ENCODE measurements at regions not wholly inside any gene's neighbourhood (a gene's known extent, or its start where the extent isn't known, plus 50 kb on each side); places are given as distances from the start of the nearest gene placed in this dataset.

DNA sequence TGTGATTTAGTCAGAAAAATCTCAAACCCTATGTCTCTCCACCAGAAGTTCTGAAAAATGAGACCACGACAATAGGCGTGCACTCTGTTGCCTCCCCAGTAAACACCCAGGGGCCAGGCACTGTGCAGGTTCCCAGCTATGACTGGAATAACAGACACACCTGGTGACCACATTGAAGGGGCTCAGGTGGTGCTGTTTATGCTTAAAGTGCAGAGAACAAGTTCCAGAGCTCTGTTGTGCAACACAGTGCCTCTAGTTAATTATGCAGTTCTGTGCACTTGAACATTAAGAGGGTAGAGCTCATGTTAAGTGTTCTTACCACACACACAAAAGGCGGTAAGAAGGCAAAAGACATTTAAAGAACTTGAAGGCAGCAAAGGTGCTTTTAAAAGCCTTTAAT, 52.6 kb upstream of the AFF3 start:
- Histone ChIP-seq H3K9me3 (ENCODE audit: control insufficient read depth in 5 of 5, low read length in 5 of 5) (peaks cover 0 to 3% (median 0%) of the 10 kb centered on the region in 5 donors), H3K9ac (ENCODE audit: low read length in 5 of 5) (no peak overlapping the region), H3K36me3 (ENCODE audit: control insufficient read depth in 5 of 5, insufficient read depth in 5 of 5, low read length in 5 of 5) (no peaks in the 10 kb centered on the region), H3K27ac (ENCODE audit: low read depth, low read length) (no peak overlapping the region), H3K4me1 (ENCODE audit: control insufficient read depth in 5 of 5, insufficient read depth in 5 of 5, low read length in 5 of 5) (peaks cover 6 to 66% (median 47%) of the 10 kb centered on the region in 5 donors), H3K4me3 (ENCODE audit: low read depth in 1 of 5, low read length in 5 of 5) (no peak overlapping the region), H3K27me3 (ENCODE audit: control insufficient read depth in 5 of 5, insufficient read depth in 4 of 5, low read length in 5 of 5) (no peaks in the 10 kb centered on the region)

DNA sequence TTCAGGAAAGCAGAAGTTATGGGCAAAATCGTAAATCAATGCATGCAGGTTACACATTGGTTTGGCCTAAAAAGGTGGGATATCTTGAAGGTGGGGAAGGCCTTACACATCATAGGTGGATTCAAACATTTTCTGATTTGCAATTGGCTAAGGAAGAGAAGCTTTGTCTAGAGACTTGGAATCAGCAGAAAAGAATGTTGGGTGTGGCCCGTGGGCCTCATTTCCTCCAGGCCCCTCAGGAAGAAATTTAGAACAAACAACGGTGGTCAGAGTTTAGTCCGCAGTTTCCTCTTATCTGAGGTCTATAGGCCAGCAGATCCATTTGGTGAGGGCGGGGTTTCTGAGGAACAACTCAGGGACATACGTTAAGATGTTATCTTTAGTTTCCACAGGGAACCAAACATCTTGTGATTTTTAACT, 50.9 kb upstream of the AFF3 start:
- peak overlapping the region in 1 of 5 donors; percentile 20 for H3K4me3 ChIP-seq (ENCODE audit: low read depth in 1 of 5, low read length in 5 of 5)
- H3K27me3 ChIP-seq (ENCODE audit: control insufficient read depth in 5 of 5, insufficient read depth in 4 of 5, low read length in 5 of 5) = no peaks in the 10 kb centered on the region
- no peak overlapping the region for H3K9ac ChIP-seq (ENCODE audit: low read length in 5 of 5)
- H3K9me3 ChIP-seq (ENCODE audit: control insufficient read depth in 5 of 5, low read length in 5 of 5) = peaks cover 0 to 3% (median 0%) of the 10 kb centered on the region in 5 donors
- H3K36me3 ChIP-seq (ENCODE audit: control insufficient read depth in 5 of 5, insufficient read depth in 5 of 5, low read length in 5 of 5) = no peaks in the 10 kb centered on the region
- H3K27ac ChIP-seq (ENCODE audit: low read depth, low read length) = peak overlapping the region; percentile 27
- peaks cover 6 to 63% (median 42%) of the 10 kb centered on the region in 5 donors for H3K4me1 ChIP-seq (ENCODE audit: control insufficient read depth in 5 of 5, insufficient read depth in 5 of 5, low read length in 5 of 5)

DNA sequence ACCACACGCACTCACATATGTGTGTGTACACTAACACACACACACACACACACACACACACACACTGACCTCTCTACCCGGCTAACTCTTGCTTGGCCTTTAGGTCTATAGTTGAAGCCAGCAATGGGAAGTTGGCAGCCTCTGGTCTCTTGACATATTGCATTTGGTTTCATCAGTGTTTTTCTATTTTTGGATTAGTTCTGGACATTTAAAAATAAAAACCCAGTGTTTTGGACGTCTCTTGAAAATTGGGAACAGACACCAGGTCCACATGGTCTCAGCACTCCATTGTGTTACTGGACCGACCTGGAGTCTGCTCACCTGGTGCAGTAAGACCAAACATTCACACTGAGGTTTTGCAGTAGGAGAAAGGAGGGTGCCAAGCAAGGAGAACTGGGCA, 50.4 kb upstream of the AFF3 start:
- no peaks in the 10 kb centered on the region for H3K36me3 ChIP-seq (ENCODE audit: control insufficient read depth in 5 of 5, insufficient read depth in 5 of 5, low read length in 5 of 5)
- peak overlapping the region; percentile 27 for H3K27ac ChIP-seq (ENCODE audit: low read depth, low read length)
- H3K9ac ChIP-seq (ENCODE audit: low read length in 5 of 5) = no peak overlapping the region
- H3K27me3 ChIP-seq (ENCODE audit: control insufficient read depth in 5 of 5, insufficient read depth in 4 of 5, low read length in 5 of 5) = no peaks in the 10 kb centered on the region
- H3K4me3 ChIP-seq (ENCODE audit: low read depth in 1 of 5, low read length in 5 of 5) = peak overlapping the region in 2 of 5 donors; percentile 53 to 61
- peaks cover 0 to 3% (median 0%) of the 10 kb centered on the region in 5 donors for H3K9me3 ChIP-seq (ENCODE audit: control insufficient read depth in 5 of 5, low read length in 5 of 5)
- peaks cover 2 to 58% (median 37%) of the 10 kb centered on the region in 5 donors for H3K4me1 ChIP-seq (ENCODE audit: control insufficient read depth in 5 of 5, insufficient read depth in 5 of 5, low read length in 5 of 5)

DNA sequence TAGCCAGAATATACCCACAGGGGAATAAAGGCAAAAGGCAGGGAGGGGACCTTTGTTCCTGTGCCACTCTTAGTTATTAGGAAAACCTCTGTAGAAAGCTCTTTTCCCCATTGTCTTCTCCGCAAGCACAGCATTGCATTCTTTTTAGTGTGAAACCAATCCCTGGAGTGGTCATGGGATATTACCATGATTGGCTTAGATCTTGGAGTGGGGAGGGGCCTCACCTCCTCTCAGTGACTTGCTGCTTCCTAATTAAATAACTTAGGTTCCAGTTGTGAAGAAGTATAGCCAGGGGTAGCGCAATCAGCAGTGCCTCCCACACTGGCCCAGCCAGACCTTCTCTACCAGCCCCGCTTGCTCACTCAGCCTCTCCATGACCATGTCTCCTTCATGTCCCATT, 49.9 kb upstream of the AFF3 start:
- Histone ChIP-seq H3K9me3 (ENCODE audit: control insufficient read depth in 5 of 5, low read length in 5 of 5) (peaks cover 0 to 3% (median 0%) of the 10 kb centered on the region in 5 donors), H3K27ac (ENCODE audit: low read depth, low read length) (peak overlapping the region; percentile 27), H3K9ac (ENCODE audit: low read length in 5 of 5) (no peak overlapping the region), H3K4me1 (ENCODE audit: control insufficient read depth in 5 of 5, insufficient read depth in 5 of 5, low read length in 5 of 5) (peaks cover 0 to 53% (median 32%) of the 10 kb centered on the region in 5 donors), H3K27me3 (ENCODE audit: control insufficient read depth in 5 of 5, insufficient read depth in 4 of 5, low read length in 5 of 5) (no peaks in the 10 kb centered on the region), H3K36me3 (ENCODE audit: control insufficient read depth in 5 of 5, insufficient read depth in 5 of 5, low read length in 5 of 5) (no peaks in the 10 kb centered on the region), H3K4me3 (ENCODE audit: low read depth in 1 of 5, low read length in 5 of 5) (peak overlapping the region; percentile 7 to 61 (median 42))

Data from subcutaneous abdominal adipose tissue (tissue), 5 donors.